NCI-H524 treated with DMSO at 0.1 percent for 48 hours (cell line): ENCODE measurements at regions not wholly inside any gene's neighbourhood (a gene's known extent, or its start where the extent isn't known, plus 50 kb on each side); places are given as distances from the start of the nearest gene placed in this dataset.
A peak's percentile ranks its signal among the peaks of the same experiment; 100 is the strongest.

ENCODE experiments used
- DNase-seq: peaks from one replicate; lab custom pipeline; 2025; lab: John Stamatoyannopoulos, UW

- DNase-seq: peak; percentile 89
These were observed 51.9 kb upstream of the PTPRS start for GRCh38 chr19:5392486-5392885.

GRCh38 chr19:5393088-5393487, 52.5 kb upstream of the PTPRS start:
- no peak for DNase-seq

GRCh38 chr19:5394551-5395505, 54.2 kb upstream of the PTPRS start:
- DNase-seq: peak; percentile 35

- DNase-seq: no peak
These were observed 54.9 kb upstream of the PTPRS start for GRCh38 chr19:5395556-5395955.

GRCh38 chr19:5396096-5396939, 55.7 kb upstream of the PTPRS start:
- no peak for DNase-seq

GRCh38 chr19:5396963-5397362, 56.4 kb upstream of the PTPRS start:
- DNase-seq: no peak

GRCh38 chr19:5397804-5398692, 57.2 kb upstream of the ZNRF4 start:
- no peak for DNase-seq

GRCh38 chr19:5398693-5399057, 56.5 kb upstream of the ZNRF4 start:
- DNase-seq: no peak

- DNase-seq: no peak
These were observed 51.1 kb upstream of the ZNRF4 start for GRCh38 chr19:5403968-5404640.
